SK-N-MC (cell line): ENCODE measurements at regions not wholly inside any gene's neighbourhood (a gene's known extent, or its start where the extent isn't known, plus 50 kb on each side); places are given as distances from the start of the nearest gene placed in this dataset.
"Not testable (repeated sequence)": the region's sequence is repeated elsewhere in the genome, so short reads cannot be mapped to it uniquely, and the experiment has no call there.

Experiments used
- DNase-seq: peaks from one replicate; pipeline ENCODE4 v3.0.0-alpha.2; 2011; ENCODE audit warnings: low read depth, low spot score
- H3K27ac ChIP-seq: fragments of 200-600 bp; sonication (generic); 2 replicates; pipeline ENCODE4 v1.5.1; 2016; ENCODE audit warnings: mixed run types
- H3K36me3 ChIP-seq: fragments of 200-600 bp; sonication (generic); 2 replicates; pipeline ENCODE4 v1.6.1; 2017; ENCODE audit warnings: antibody characterized with exemption, low read length, mixed read lengths; ENCODE audit not compliant: insufficient read depth
- H3K4me3 ChIP-seq: fragments of 200-600 bp; sonication (generic); 2 replicates; pipeline ENCODE4 v1.5.1; 2016
- H3K9ac ChIP-seq: fragments of 200-600 bp; sonication (generic); 2 replicates; pipeline ENCODE4 v1.8.0; 2017; ENCODE audit warnings: mixed run types, mixed read lengths; ENCODE audit not compliant: insufficient read length
- H3K9me3 ChIP-seq: fragments of 200-600 bp; sonication (generic); 2 replicates; pipeline ENCODE4 v1.6.1; 2017; ENCODE audit warnings: low read depth, mild to moderate bottlenecking, antibody characterized with exemption, low read length, moderate library complexity, mixed read lengths
- EZH2 ChIP-seq: fragments of 200-600 bp; sonication (generic); IDR thresholded peaks from one replicate; pipeline ENCODE4 v1.6.1; 2017; ENCODE audit warnings: antibody characterized with exemption
- FOXP2 ChIP-seq: optimal IDR thresholded peaks from 2 replicates; pipeline ENCODE3; 2011; ENCODE audit warnings: mild to moderate bottlenecking, moderate library complexity; ENCODE audit not compliant: insufficient read depth; ENCODE audit errors: extremely low read length, control extremely low read depth
- POLR2AphosphoS5 ChIP-seq: IDR thresholded peaks from 2 replicates; pipeline ENCODE4 v1.6.1; 2012; ENCODE audit warnings: mild to moderate bottlenecking, low read depth, low read length, borderline replicate concordance

DNA sequence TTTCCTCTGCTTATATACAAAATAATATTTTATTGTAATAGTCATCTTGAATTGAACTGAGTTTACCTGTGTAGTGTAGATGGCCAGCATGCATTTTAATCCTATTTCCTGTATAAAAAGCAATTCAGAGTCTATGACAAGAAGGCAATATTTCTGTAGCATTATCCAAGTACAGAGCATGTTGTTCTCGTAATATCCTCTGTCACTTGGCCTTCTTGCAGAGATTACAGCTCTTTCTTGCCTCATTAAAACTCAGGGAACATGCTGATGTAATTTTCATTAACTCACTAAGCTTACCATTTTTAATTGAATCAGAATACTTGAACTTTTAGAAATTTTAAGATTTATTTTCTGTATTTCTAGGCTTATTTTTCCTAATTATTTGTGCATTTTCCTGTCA, 203.3 kb upstream of the AGTR1 start:
- no peaks in the 10 kb centered on the region for H3K9me3 ChIP-seq
- no peak overlapping the region for H3K9ac ChIP-seq
- no peaks in the 10 kb centered on the region for H3K36me3 ChIP-seq
- no peak overlapping the region for H3K27ac ChIP-seq
- H3K4me3 ChIP-seq = no peak overlapping the region
- TF ChIP-seq EZH2 (no peak), FOXP2 (no peak), POLR2AphosphoS5 (no peak)
- no peak for DNase-seq

DNA sequence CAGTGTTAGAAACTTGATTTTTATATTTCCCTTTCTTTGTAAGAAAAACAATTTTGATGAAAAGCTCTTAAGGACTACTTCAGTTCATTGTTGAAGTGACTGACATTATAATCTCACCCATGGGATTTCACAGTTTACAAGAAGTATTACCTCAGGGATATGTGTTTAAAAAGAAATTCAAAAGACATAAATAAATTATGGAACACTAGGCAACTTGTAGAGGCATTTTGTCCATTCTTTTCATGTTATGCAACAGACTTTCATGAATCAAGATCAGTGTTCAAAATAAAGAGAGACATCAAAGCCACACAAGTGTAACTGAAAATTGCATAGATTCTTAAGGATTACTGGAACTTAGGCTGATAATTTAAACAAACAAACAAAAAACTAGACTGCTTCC, 196.8 kb upstream of the AGTR1 start:
- Histone ChIP-seq H3K9ac (no peak overlapping the region), H3K36me3 (no peaks in the 10 kb centered on the region), H3K4me3 (no peak overlapping the region), H3K9me3 (no peaks in the 10 kb centered on the region), H3K27ac (no peak overlapping the region)
- TF ChIP-seq EZH2 (no peak), POLR2AphosphoS5 (no peak; the same call in 1 of the 2 replicates), FOXP2 (no peak)
- DNase-seq = peak; percentile 55

GRCh38 chr3:148510116-148510515, 187.6 kb upstream of the AGTR1 start:
- Histone ChIP-seq H3K27ac (no peak overlapping the region), H3K4me3 (no peak overlapping the region), H3K9ac (no peak overlapping the region), H3K36me3 (no peaks in the 10 kb centered on the region), H3K9me3 (no peaks in the 10 kb centered on the region)
- no peak for DNase-seq
- TF ChIP-seq POLR2AphosphoS5 (no peak), FOXP2 (no peak), EZH2 (no peak)

- TF ChIP-seq FOXP2 (no peak), EZH2 (no peak)
- Histone ChIP-seq H3K4me3 (no peak overlapping the region), H3K36me3 (no peaks in the 10 kb centered on the region), H3K27ac (no peak overlapping the region), H3K9me3 (no peaks in the 10 kb centered on the region), H3K9ac (no peak overlapping the region)
- no peak for DNase-seq
These were observed 187.1 kb upstream of the AGTR1 start for GRCh38 chr3:148510561-148510960.

GRCh38 chr3:148512648-148513047, 185.1 kb upstream of the AGTR1 start:
- no peak for DNase-seq

GRCh38 chr3:148513096-148513543, 184.6 kb upstream of the AGTR1 start:
- TF ChIP-seq FOXP2 = no peak
- no peak for TF ChIP-seq EZH2
- no peak for TF ChIP-seq POLR2AphosphoS5
- Histone ChIP-seq H3K36me3 (no peaks in the 10 kb centered on the region), H3K27ac (peak overlapping the region; percentile 10; the same call in 1 of the 2 replicates), H3K9ac (no peak overlapping the region), H3K4me3 (no peak overlapping the region), H3K9me3 (no peaks in the 10 kb centered on the region)
- no peak for DNase-seq

More at GRCh38 chr3:148512648-148513047, 185.1 kb upstream of the AGTR1 start:
- Histone ChIP-seq H3K4me3 (no peak overlapping the region), H3K9me3 (no peaks in the 10 kb centered on the region), H3K36me3 (no peaks in the 10 kb centered on the region), H3K9ac (no peak overlapping the region), H3K27ac (no peak overlapping the region; the same call in 1 of the 2 replicates)
- no peak for TF ChIP-seq POLR2AphosphoS5
- TF ChIP-seq FOXP2 = no peak
- TF ChIP-seq EZH2 = no peak

- H3K27ac ChIP-seq = no peak overlapping the region
- no peak for DNase-seq
- no peaks in the 10 kb centered on the region for H3K9me3 ChIP-seq
- H3K36me3 ChIP-seq = no peaks in the 10 kb centered on the region
- TF ChIP-seq POLR2AphosphoS5 (no peak), EZH2 (no peak), FOXP2 (no peak)
- H3K9ac ChIP-seq = no peak overlapping the region
- no peak overlapping the region for H3K4me3 ChIP-seq
These were observed 179.2 kb upstream of the AGTR1 start for GRCh38 chr3:148518520-148518919.

DNA sequence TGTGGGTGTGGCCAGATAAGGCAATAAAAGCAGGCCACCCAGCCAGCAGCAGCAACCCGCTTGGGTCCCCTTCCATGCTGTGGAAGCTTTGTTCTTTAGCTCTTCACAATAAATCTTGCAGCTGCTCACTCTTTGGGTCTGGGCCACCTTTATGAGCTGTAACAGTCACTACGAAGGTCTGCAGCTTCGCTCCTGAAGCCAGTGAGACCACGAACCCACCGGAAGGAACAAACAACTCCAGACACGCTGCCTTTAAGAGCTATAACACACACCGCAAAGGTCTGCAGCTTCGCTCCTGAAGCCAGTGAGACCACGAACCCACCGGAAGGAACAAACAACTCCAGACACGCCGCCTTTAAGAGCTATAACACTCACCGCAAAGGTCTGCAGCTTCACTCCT, 172.1 kb upstream of the AGTR1 start:
- not testable (repeated sequence) for H3K9ac ChIP-seq, H3K27ac ChIP-seq, DNase-seq, H3K4me3 ChIP-seq, H3K36me3 ChIP-seq, H3K9me3 ChIP-seq

DNA sequence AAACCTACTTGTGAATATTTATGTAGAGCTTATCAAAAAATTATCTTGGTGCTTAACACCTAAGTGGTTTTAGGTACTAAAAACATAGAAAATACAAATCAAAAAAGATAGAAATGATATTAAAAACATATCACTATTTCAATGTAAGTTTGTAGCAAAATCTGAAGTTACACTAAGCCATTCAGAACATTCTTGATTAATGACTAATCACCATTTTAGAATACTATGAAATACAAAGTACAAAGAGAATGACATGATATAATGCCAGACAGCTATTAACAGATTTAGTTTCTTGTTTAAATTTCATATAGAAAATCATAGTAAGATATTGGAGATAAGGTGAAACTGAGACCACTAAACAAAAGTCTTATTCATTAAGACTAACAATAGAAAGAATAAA, 169.7 kb upstream of the AGTR1 start:
- DNase-seq = no peak

GRCh38 chr3:148531836-148532235, 165.9 kb upstream of the AGTR1 start:
- Histone ChIP-seq H3K9ac (no peak overlapping the region), H3K36me3 (no peaks in the 10 kb centered on the region), H3K4me3 (no peak overlapping the region), H3K27ac (no peak overlapping the region), H3K9me3 (no peaks in the 10 kb centered on the region; the same call in 1 of the 2 replicates)
- TF ChIP-seq EZH2 = no peak
- no peak for TF ChIP-seq FOXP2
- no peak for TF ChIP-seq POLR2AphosphoS5
- DNase-seq = no peak

More for the DNA sequence above, 169.7 kb upstream of the AGTR1 start:
- no peak overlapping the region for H3K9ac ChIP-seq
- no peaks in the 10 kb centered on the region; the same call in 1 of the 2 replicates for H3K9me3 ChIP-seq
- no peak overlapping the region for H3K4me3 ChIP-seq
- no peak overlapping the region for H3K27ac ChIP-seq
- TF ChIP-seq FOXP2 (no peak), EZH2 (no peak), POLR2AphosphoS5 (no peak)
- H3K36me3 ChIP-seq = no peaks in the 10 kb centered on the region
